Loucy (cell line): ENCODE measurements at regions not wholly inside any gene's neighbourhood (a gene's known extent, or its start where the extent isn't known, plus 50 kb on each side); places are given as distances from the start of the nearest gene placed in this dataset.

Experiments
- H2AFZ ChIP-seq: fragments of 200-600 bp; sonication (generic); 2 replicates; pipeline ENCODE4 v1.6.0; 2016; ENCODE audit warnings: antibody characterized with exemption, mild to moderate bottlenecking, low read length, moderate library complexity
- H3F3A ChIP-seq: fragments of 200-600 bp; 2 replicates; pipeline ENCODE4 v1.6.0; 2016; ENCODE audit warnings: antibody characterized with exemption, low read depth, mild to moderate bottlenecking
- H3K27me3 ChIP-seq: fragments of 200-600 bp; sonication (generic); 2 replicates; pipeline ENCODE4 v1.6.1; 2014; ENCODE audit warnings: low read length, mild to moderate bottlenecking; ENCODE audit not compliant: insufficient read depth, poor library complexity, severe bottlenecking
- H3K36me3 ChIP-seq: fragments of 200-600 bp; sonication (generic); 2 replicates; pipeline ENCODE4 v1.6.1; 2016; ENCODE audit warnings: low read length; ENCODE audit not compliant: insufficient read depth
- H3K4me1 ChIP-seq: fragments of 200-600 bp; sonication (generic); 2 replicates; pipeline ENCODE4 v1.5.1; 2014; ENCODE audit warnings: low read length, mild to moderate bottlenecking; ENCODE audit not compliant: insufficient read depth, poor library complexity, severe bottlenecking
- H3K4me2 ChIP-seq: fragments of 200-600 bp; sonication (generic); 2 replicates; pipeline ENCODE4 v1.6.0; 2014; ENCODE audit warnings: antibody characterized with exemption, low read length, low read depth, mild to moderate bottlenecking; ENCODE audit not compliant: poor library complexity, severe bottlenecking
- H3K4me3 ChIP-seq: fragments of 200-600 bp; sonication (generic); 2 replicates; pipeline ENCODE4 v1.5.1; 2014; ENCODE audit warnings: low read length, mild to moderate bottlenecking, mixed read lengths; ENCODE audit not compliant: poor library complexity, severe bottlenecking
- H3K79me2 ChIP-seq: fragments of 200-600 bp; sonication (generic); 2 replicates; pipeline ENCODE4 v1.6.1; 2014; ENCODE audit warnings: low read length; ENCODE audit not compliant: insufficient read depth
- H3K9ac ChIP-seq: fragments of 200-600 bp; sonication (generic); 2 replicates; pipeline ENCODE4 v1.6.0; 2014; ENCODE audit warnings: mild to moderate bottlenecking, low read depth, low read length, moderate library complexity; ENCODE audit not compliant: poor library complexity, severe bottlenecking
- H3K9me2 ChIP-seq: fragments of 200-600 bp; sonication (generic); replicated peaks from 2 replicates; pipeline ENCODE4 v1.6.1; 2016; ENCODE audit warnings: low read depth, low read length, mixed read lengths
- H3K9me3 ChIP-seq: fragments of 200-600 bp; sonication (generic); 2 replicates; pipeline ENCODE4 v1.6.1; 2014; ENCODE audit warnings: mild to moderate bottlenecking, antibody characterized with exemption, low read length, low read depth; ENCODE audit not compliant: insufficient read depth
- H4K20me1 ChIP-seq: fragments of 200-600 bp; sonication (generic); 2 replicates; pipeline ENCODE4 v1.6.0; 2014; ENCODE audit warnings: antibody characterized with exemption, low read length, mild to moderate bottlenecking; ENCODE audit not compliant: insufficient read depth, poor library complexity, severe bottlenecking
- EZH2phosphoT487 ChIP-seq: fragments of 200-600 bp; IDR thresholded peaks from 2 replicates; pipeline ENCODE4 v1.6.1; 2018; ENCODE audit warnings: antibody characterized with exemption, mild to moderate bottlenecking, moderate library complexity, borderline replicate concordance
- TF ChIP-seq, protein P1 (sequence below): fragments of 200-600 bp; sonication (generic); conservative IDR thresholded peaks from 2 replicates; pipeline ENCODE4 v1.5.1; 2014; ENCODE audit warnings: mild to moderate bottlenecking, antibody characterized with exemption, low read length

DNA sequence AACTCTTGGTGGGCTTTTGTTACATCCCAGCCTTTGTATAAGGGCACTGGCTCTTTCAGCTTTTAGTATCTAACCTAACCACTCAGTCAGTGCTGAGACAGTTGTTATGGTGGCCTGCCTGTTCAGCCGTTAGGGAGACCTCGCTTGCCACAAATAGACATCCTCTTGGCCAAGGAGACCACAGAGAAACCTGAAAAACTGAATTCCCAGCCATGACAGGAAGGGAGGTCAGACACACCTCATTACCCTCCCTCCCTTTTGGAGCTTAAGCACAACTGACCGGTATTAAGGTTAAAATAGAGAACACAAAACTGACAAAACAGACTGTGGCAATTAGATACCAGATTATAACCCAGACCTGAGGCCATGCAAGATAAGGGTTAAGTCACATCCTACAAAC is 1639.3 kb downstream of the RPA4 start:
- H3K9me2 ChIP-seq = no peaks in the 10 kb centered on the region
- H3F3A ChIP-seq = peaks cover 5% of the 10 kb centered on the region; the same call in 1 of the 2 replicates
- no peaks in the 10 kb centered on the region for H3K9me3 ChIP-seq
- H3K4me1 ChIP-seq = peaks cover 13% of the 10 kb centered on the region
- peak overlapping the region; percentile 34 for H3K4me2 ChIP-seq
- H3K9ac ChIP-seq = peak overlapping the region; percentile 52
- no peaks in the 10 kb centered on the region for H3K36me3 ChIP-seq
- no peaks in the 10 kb centered on the region for H3K27me3 ChIP-seq
- no peak overlapping the region for H3K4me3 ChIP-seq
- no peaks in the 10 kb centered on the region for H3K79me2 ChIP-seq
- TF ChIP-seq EZH2phosphoT487 = no peak
- TF ChIP-seq, protein P1, sequence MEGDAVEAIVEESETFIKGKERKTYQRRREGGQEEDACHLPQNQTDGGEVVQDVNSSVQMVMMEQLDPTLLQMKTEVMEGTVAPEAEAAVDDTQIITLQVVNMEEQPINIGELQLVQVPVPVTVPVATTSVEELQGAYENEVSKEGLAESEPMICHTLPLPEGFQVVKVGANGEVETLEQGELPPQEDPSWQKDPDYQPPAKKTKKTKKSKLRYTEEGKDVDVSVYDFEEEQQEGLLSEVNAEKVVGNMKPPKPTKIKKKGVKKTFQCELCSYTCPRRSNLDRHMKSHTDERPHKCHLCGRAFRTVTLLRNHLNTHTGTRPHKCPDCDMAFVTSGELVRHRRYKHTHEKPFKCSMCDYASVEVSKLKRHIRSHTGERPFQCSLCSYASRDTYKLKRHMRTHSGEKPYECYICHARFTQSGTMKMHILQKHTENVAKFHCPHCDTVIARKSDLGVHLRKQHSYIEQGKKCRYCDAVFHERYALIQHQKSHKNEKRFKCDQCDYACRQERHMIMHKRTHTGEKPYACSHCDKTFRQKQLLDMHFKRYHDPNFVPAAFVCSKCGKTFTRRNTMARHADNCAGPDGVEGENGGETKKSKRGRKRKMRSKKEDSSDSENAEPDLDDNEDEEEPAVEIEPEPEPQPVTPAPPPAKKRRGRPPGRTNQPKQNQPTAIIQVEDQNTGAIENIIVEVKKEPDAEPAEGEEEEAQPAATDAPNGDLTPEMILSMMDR = no peak
- H2AFZ ChIP-seq = no peak overlapping the region
- H4K20me1 ChIP-seq = no peaks in the 10 kb centered on the region

DNA sequence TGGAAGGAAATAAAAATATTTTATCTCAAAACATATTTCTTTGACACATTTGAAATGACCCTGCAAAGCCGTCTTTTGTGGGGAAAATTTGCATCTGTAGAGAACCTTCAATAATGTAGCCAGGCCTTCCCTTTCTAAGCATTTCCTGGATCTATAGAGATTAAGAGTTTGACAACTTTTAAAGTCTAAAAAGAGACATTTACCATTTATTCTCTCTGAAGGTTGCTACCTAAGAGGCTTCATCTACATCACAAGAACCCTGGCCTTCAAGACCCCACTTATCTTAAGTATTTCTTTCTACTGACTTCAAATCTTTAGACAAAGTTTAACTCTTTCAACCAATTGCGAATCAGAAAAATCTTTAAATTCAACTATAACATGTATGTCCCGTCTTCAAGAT is 1639.8 kb downstream of the RPA4 start:
- Histone ChIP-seq H3K79me2 (no peaks in the 10 kb centered on the region), H3F3A (peaks cover 5% of the 10 kb centered on the region; the same call in 1 of the 2 replicates), H3K4me2 (peak overlapping the region; percentile 42), H3K9me2 (no peaks in the 10 kb centered on the region), H3K36me3 (no peaks in the 10 kb centered on the region), H2AFZ (no peak overlapping the region), H3K4me1 (peaks cover 13% of the 10 kb centered on the region), H3K27me3 (no peaks in the 10 kb centered on the region), H4K20me1 (no peaks in the 10 kb centered on the region), H3K4me3 (no peak overlapping the region), H3K9me3 (no peaks in the 10 kb centered on the region), H3K9ac (peak overlapping the region; percentile 39)
- TF ChIP-seq, protein P1 = no peak
- no peak for TF ChIP-seq EZH2phosphoT487

- no peak overlapping the region for H3K9ac ChIP-seq
- H2AFZ ChIP-seq = no peak overlapping the region
- TF ChIP-seq, protein P1 = no peak
- no peak for TF ChIP-seq EZH2phosphoT487
- no peak overlapping the region for H3K4me2 ChIP-seq
- no peaks in the 10 kb centered on the region for H3K79me2 ChIP-seq
- H3K9me3 ChIP-seq = no peaks in the 10 kb centered on the region
- H3K4me3 ChIP-seq = no peak overlapping the region
- H3K4me1 ChIP-seq = no peaks in the 10 kb centered on the region
- no peaks in the 10 kb centered on the region for H3K27me3 ChIP-seq
- no peaks in the 10 kb centered on the region for H3F3A ChIP-seq
- H3K9me2 ChIP-seq = no peaks in the 10 kb centered on the region
- H4K20me1 ChIP-seq = no peaks in the 10 kb centered on the region
- no peaks in the 10 kb centered on the region for H3K36me3 ChIP-seq
Observed at GRCh38 chrX:98548519-98548918, 1664.8 kb downstream of the RPA4 start.
